Astrocyte (in vitro differentiated cells and primary cell): ENCODE measurements at regions not wholly inside any gene's neighbourhood (a gene's known extent, or its start where the extent isn't known, plus 50 kb on each side); places are given as distances from the start of the nearest gene placed in this dataset.
"Not testable (repeated sequence)": the region's sequence is repeated elsewhere in the genome, so short reads cannot be mapped to it uniquely, and the experiment has no call there.

Source experiments
- DNase-seq: peaks from one replicate; pipeline ENCODE4 v3.0.0-alpha.2; 2010; ENCODE audit warnings: low read depth
- FAIRE-seq: peaks from 2 replicates; lab custom pipeline; 2011; peaks lifted over from hg19 to GRCh38; lab: Jason Lieb, UNC
- H2AFZ ChIP-seq: 2 replicates; pipeline ENCODE4 v1.6.0; 2012; ENCODE audit warnings: low read depth, low read length, inconsistent platforms
- H3K27ac ChIP-seq: 2 replicates; pipeline ENCODE4 v1.5.1; 2011; ENCODE audit warnings: low read depth, low read length, inconsistent platforms
- H3K27me3 ChIP-seq: 2 replicates; pipeline ENCODE4 v1.6.0; 2011; ENCODE audit warnings: low read length, inconsistent platforms; ENCODE audit not compliant: insufficient read depth
- H3K36me3 ChIP-seq: 2 replicates; pipeline ENCODE4 v1.5.1; 2011; ENCODE audit warnings: low read length, inconsistent platforms; ENCODE audit not compliant: insufficient read depth
- H3K4me1 ChIP-seq: 2 replicates; pipeline ENCODE4 v1.5.1; 2011; ENCODE audit warnings: low read length, inconsistent platforms; ENCODE audit not compliant: insufficient read depth
- H3K4me2 ChIP-seq: 2 replicates; pipeline ENCODE4 v1.6.0; 2012; ENCODE audit warnings: low read length, inconsistent platforms
- H3K4me3 ChIP-seq: 2 replicates; pipeline ENCODE4 v1.5.1; 2011; ENCODE audit warnings: low read depth, mild to moderate bottlenecking, low read length, inconsistent platforms; ENCODE audit not compliant: insufficient read depth
- H3K79me2 ChIP-seq: 2 replicates; pipeline ENCODE4 v1.6.0; 2012; ENCODE audit warnings: mild to moderate bottlenecking, low read length, inconsistent platforms; ENCODE audit not compliant: insufficient read depth
- H3K9ac ChIP-seq: 2 replicates; pipeline ENCODE4 v1.6.0; 2012; ENCODE audit warnings: mild to moderate bottlenecking, low read length, inconsistent platforms
- H3K9me3 ChIP-seq: 2 replicates; pipeline ENCODE4 v1.5.1; 2012; ENCODE audit warnings: low read depth, mild to moderate bottlenecking, low read length, inconsistent platforms; ENCODE audit not compliant: insufficient read depth
- H4K20me1 ChIP-seq: 2 replicates; pipeline ENCODE4 v1.6.0; 2012; ENCODE audit warnings: low read length, inconsistent platforms; ENCODE audit not compliant: insufficient read depth
- H3K27ac Mint-ChIP-seq: one replicate; pipeline ENCODE4 v1.8.0; 2021; ENCODE audit warnings: mild to moderate bottlenecking, mixed read lengths; ENCODE audit not compliant: unreplicated experiment
- H3K27me3 Mint-ChIP-seq: one replicate; pipeline ENCODE4 v1.8.0; 2021; ENCODE audit warnings: low read depth, mixed read lengths; ENCODE audit not compliant: unreplicated experiment
- H3K36me3 Mint-ChIP-seq: one replicate; pipeline ENCODE4 v1.8.0; 2021; ENCODE audit warnings: low read depth, mixed read lengths; ENCODE audit not compliant: unreplicated experiment
- H3K4me1 Mint-ChIP-seq: one replicate; pipeline ENCODE4 v1.8.0; 2021; ENCODE audit warnings: low read depth, mixed read lengths; ENCODE audit not compliant: unreplicated experiment
- H3K4me3 Mint-ChIP-seq: one replicate; pipeline ENCODE4 v1.8.0; 2021; ENCODE audit warnings: mild to moderate bottlenecking, moderate library complexity, mixed read lengths; ENCODE audit not compliant: unreplicated experiment
- H3K9me3 Mint-ChIP-seq: one replicate; pipeline ENCODE4 v1.8.0; 2021; ENCODE audit warnings: mild to moderate bottlenecking, mixed read lengths; ENCODE audit not compliant: unreplicated experiment

GRCh38 chr21:6123224-6123623, 4398.2 kb upstream of the TPTE start:
- H3K4me1 ChIP-seq, H3K9me3 Mint-ChIP-seq, H3K27me3 ChIP-seq, H3K4me2 ChIP-seq, H3K4me3 Mint-ChIP-seq, H3K27me3 Mint-ChIP-seq, H3K9ac ChIP-seq, H3K36me3 ChIP-seq, DNase-seq, H4K20me1 ChIP-seq, H3K4me1 Mint-ChIP-seq, H3K27ac ChIP-seq, H3K4me3 ChIP-seq, H2AFZ ChIP-seq, H3K79me2 ChIP-seq, FAIRE-seq, H3K9me3 ChIP-seq, H3K27ac Mint-ChIP-seq, H3K36me3 Mint-ChIP-seq: not testable (repeated sequence)

- not testable (repeated sequence) for H3K27ac Mint-ChIP-seq, H3K9me3 ChIP-seq, H3K4me3 Mint-ChIP-seq, H3K4me1 ChIP-seq, FAIRE-seq, H3K4me3 ChIP-seq, H3K36me3 Mint-ChIP-seq, H3K4me2 ChIP-seq, H3K36me3 ChIP-seq, H3K9ac ChIP-seq, H4K20me1 ChIP-seq, H3K9me3 Mint-ChIP-seq, H2AFZ ChIP-seq, H3K79me2 ChIP-seq, H3K27me3 ChIP-seq, H3K27ac ChIP-seq, H3K27me3 Mint-ChIP-seq, H3K4me1 Mint-ChIP-seq
- DNase-seq = peak; percentile 32
Observed at GRCh38 chr21:6125549-6126240, 4395.7 kb upstream of the TPTE start.

GRCh38 chr21:6126976-6127732, 4394.2 kb upstream of the TPTE start:
- H3K27me3 Mint-ChIP-seq, H3K27ac ChIP-seq, DNase-seq, H3K4me1 ChIP-seq, H2AFZ ChIP-seq, H3K36me3 ChIP-seq, H3K4me2 ChIP-seq, H3K27me3 ChIP-seq, H3K9me3 Mint-ChIP-seq, H3K4me3 Mint-ChIP-seq, H3K4me1 Mint-ChIP-seq, FAIRE-seq, H3K27ac Mint-ChIP-seq, H3K79me2 ChIP-seq, H4K20me1 ChIP-seq, H3K9me3 ChIP-seq, H3K9ac ChIP-seq, H3K36me3 Mint-ChIP-seq, H3K4me3 ChIP-seq: not testable (repeated sequence)

- not testable (repeated sequence) for FAIRE-seq, DNase-seq, H3K4me3 Mint-ChIP-seq, H3K27me3 Mint-ChIP-seq, H3K4me2 ChIP-seq, H2AFZ ChIP-seq, H3K79me2 ChIP-seq, H3K9me3 Mint-ChIP-seq, H3K9ac ChIP-seq, H3K27ac ChIP-seq, H4K20me1 ChIP-seq, H3K4me1 Mint-ChIP-seq, H3K4me1 ChIP-seq, H3K36me3 ChIP-seq, H3K36me3 Mint-ChIP-seq, H3K27me3 ChIP-seq, H3K27ac Mint-ChIP-seq, H3K4me3 ChIP-seq, H3K9me3 ChIP-seq
Observed at GRCh38 chr21:6130734-6131133, 4390.6 kb upstream of the TPTE start.

- not testable (repeated sequence) for H3K27me3 ChIP-seq, H3K9me3 ChIP-seq, H2AFZ ChIP-seq, H3K4me1 Mint-ChIP-seq, H3K9me3 Mint-ChIP-seq, H3K79me2 ChIP-seq, FAIRE-seq, H3K27ac Mint-ChIP-seq, H3K36me3 ChIP-seq, H3K9ac ChIP-seq, H3K27ac ChIP-seq, H3K4me3 Mint-ChIP-seq, H3K4me2 ChIP-seq, H3K4me3 ChIP-seq, H3K4me1 ChIP-seq, H3K36me3 Mint-ChIP-seq, H4K20me1 ChIP-seq, H3K27me3 Mint-ChIP-seq, DNase-seq
Observed at GRCh38 chr21:6133373-6133772, 4388.0 kb upstream of the TPTE start.
